ENCODE measurements at regions not wholly inside any gene's neighbourhood (a gene's known extent, or its start where the extent isn't known, plus 50 kb on each side); places are given as distances from the start of the nearest gene placed in this dataset.
"Not testable (repeated sequence)": the region's sequence is repeated elsewhere in the genome, so short reads cannot be mapped to it uniquely, and the experiment has no call there.

GRCh38 chr10:118892255-118892654 lies 137.3 kb upstream of the NANOS1 start:
- Histone ChIP-seq H3K27ac (ENCODE audit: low read depth in 2 of 2, low read length in 1 of 2) (no peak overlapping the region), H3K9me3 (ENCODE audit: control insufficient read depth in 2 of 2, insufficient read depth in 1 of 2, low read depth in 1 of 2, low read length in 1 of 2) (no peaks in the 10 kb centered on the region), H3K36me3 (ENCODE audit: control insufficient read depth in 2 of 2, insufficient read depth in 2 of 2, low read length in 1 of 2) (no peaks in the 10 kb centered on the region), H3K27me3 (ENCODE audit: control insufficient read depth in 1 of 2, insufficient read depth in 2 of 2, low read length in 2 of 2) (no peaks in the 10 kb centered on the region), H3K4me1 (ENCODE audit: control insufficient read depth in 2 of 2, insufficient read depth in 2 of 2, low read length in 1 of 2) (no peaks in the 10 kb centered on the region), H3K4me3 (ENCODE audit: low read depth in 1 of 2, low read length in 2 of 2) (no peak overlapping the region)
- WGBS, 2 donors: 35 to 38% methylated on average over 1 of the region's 1 CpG

DNA sequence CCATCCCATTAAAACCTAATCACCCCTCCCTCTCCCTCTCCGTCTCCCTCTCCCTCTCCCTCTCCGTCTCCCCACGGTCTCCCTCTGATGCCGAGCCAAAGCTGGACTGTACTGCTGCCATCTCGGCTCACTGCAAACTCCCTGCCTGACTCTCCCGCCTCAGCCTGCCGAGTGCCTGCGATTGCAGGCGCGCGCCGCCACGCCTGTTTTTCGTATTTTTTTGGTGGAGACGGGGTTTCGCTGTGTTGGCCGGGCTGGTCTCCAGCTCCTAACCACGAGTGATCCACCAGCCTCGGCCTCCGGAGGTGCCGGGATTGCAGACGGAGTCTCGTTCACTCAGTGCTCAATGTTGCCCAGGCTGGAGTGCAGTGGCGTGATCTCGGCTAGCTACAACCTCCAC lies 134.6 kb upstream of the NANOS1 start:
- not testable (repeated sequence) for H3K36me3 ChIP-seq (ENCODE audit: control insufficient read depth in 2 of 2, insufficient read depth in 2 of 2, low read length in 1 of 2); H3K4me1 ChIP-seq (ENCODE audit: control insufficient read depth in 2 of 2, insufficient read depth in 2 of 2, low read length in 1 of 2); H3K9me3 ChIP-seq (ENCODE audit: control insufficient read depth in 2 of 2, insufficient read depth in 1 of 2, low read depth in 1 of 2, low read length in 1 of 2); H3K27me3 ChIP-seq (ENCODE audit: control insufficient read depth in 1 of 2, insufficient read depth in 2 of 2, low read length in 2 of 2); H3K4me3 ChIP-seq (ENCODE audit: low read depth in 1 of 2, low read length in 2 of 2); H3K27ac ChIP-seq (ENCODE audit: low read depth in 2 of 2, low read length in 1 of 2)
- WGBS, 2 donors: 96% methylated on average over 15 to 24 of the region's 25 CpGs

GRCh38 chr10:118900617-118901016 lies 128.9 kb upstream of the NANOS1 start:
- Histone ChIP-seq H3K9me3 (ENCODE audit: control insufficient read depth in 2 of 2, insufficient read depth in 1 of 2, low read depth in 1 of 2, low read length in 1 of 2) (peaks cover 0 to 6% of the 10 kb centered on the region in 2 donors), H3K27ac (ENCODE audit: low read depth in 2 of 2, low read length in 1 of 2) (no peak overlapping the region), H3K4me1 (ENCODE audit: control insufficient read depth in 2 of 2, insufficient read depth in 2 of 2, low read length in 1 of 2) (no peaks in the 10 kb centered on the region), H3K36me3 (ENCODE audit: control insufficient read depth in 2 of 2, insufficient read depth in 2 of 2, low read length in 1 of 2) (no peaks in the 10 kb centered on the region), H3K27me3 (ENCODE audit: control insufficient read depth in 1 of 2, insufficient read depth in 2 of 2, low read length in 2 of 2) (no peaks in the 10 kb centered on the region), H3K4me3 (ENCODE audit: low read depth in 1 of 2, low read length in 2 of 2) (no peak overlapping the region)
- 81 to 85% methylated on average over 9 of the region's 9 CpGs for WGBS, 2 donors

DNA sequence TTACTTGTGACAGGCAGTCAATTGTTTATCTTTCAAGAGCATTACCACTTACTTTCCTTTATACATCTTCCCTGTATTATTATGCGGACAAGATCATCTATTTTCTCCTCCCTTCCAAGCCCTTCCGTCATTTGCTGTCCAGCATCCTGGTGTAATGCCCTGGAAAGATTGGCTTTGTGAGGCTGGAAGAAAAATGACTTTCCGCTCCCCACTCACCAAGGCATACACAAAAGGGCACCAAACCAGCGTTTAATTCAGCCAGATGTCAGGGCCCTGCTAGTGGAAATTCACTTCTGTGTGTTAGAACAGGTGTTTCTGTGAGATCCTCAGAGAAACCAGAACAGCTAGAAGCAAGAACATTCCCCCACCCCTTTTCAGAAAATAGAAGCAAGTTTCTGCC lies 128.1 kb upstream of the NANOS1 start:
- peaks cover 0 to 6% of the 10 kb centered on the region in 2 donors for H3K9me3 ChIP-seq (ENCODE audit: control insufficient read depth in 2 of 2, insufficient read depth in 1 of 2, low read depth in 1 of 2, low read length in 1 of 2)
- no peaks in the 10 kb centered on the region for H3K27me3 ChIP-seq (ENCODE audit: control insufficient read depth in 1 of 2, insufficient read depth in 2 of 2, low read length in 2 of 2)
- H3K36me3 ChIP-seq (ENCODE audit: control insufficient read depth in 2 of 2, insufficient read depth in 2 of 2, low read length in 1 of 2): no peaks in the 10 kb centered on the region
- no peaks in the 10 kb centered on the region for H3K4me1 ChIP-seq (ENCODE audit: control insufficient read depth in 2 of 2, insufficient read depth in 2 of 2, low read length in 1 of 2)
- 52 to 57% methylated on average over 4 of the region's 4 CpGs for WGBS, 2 donors
- no peak overlapping the region for H3K27ac ChIP-seq (ENCODE audit: low read depth in 2 of 2, low read length in 1 of 2)
- no peak overlapping the region for H3K4me3 ChIP-seq (ENCODE audit: low read depth in 1 of 2, low read length in 2 of 2)

GRCh38 chr10:118901906-118902305 lies 127.6 kb upstream of the NANOS1 start:
- Histone ChIP-seq H3K36me3 (ENCODE audit: control insufficient read depth in 2 of 2, insufficient read depth in 2 of 2, low read length in 1 of 2) (no peaks in the 10 kb centered on the region), H3K27me3 (ENCODE audit: control insufficient read depth in 1 of 2, insufficient read depth in 2 of 2, low read length in 2 of 2) (no peaks in the 10 kb centered on the region), H3K4me3 (ENCODE audit: low read depth in 1 of 2, low read length in 2 of 2) (no peak overlapping the region), H3K9me3 (ENCODE audit: control insufficient read depth in 2 of 2, insufficient read depth in 1 of 2, low read depth in 1 of 2, low read length in 1 of 2) (peaks cover 0 to 6% of the 10 kb centered on the region in 2 donors), H3K27ac (ENCODE audit: low read depth in 2 of 2, low read length in 1 of 2) (no peak overlapping the region), H3K4me1 (ENCODE audit: control insufficient read depth in 2 of 2, insufficient read depth in 2 of 2, low read length in 1 of 2) (no peaks in the 10 kb centered on the region)
- WGBS, 2 donors: 47 to 51% methylated on average over 4 of the region's 4 CpGs

DNA sequence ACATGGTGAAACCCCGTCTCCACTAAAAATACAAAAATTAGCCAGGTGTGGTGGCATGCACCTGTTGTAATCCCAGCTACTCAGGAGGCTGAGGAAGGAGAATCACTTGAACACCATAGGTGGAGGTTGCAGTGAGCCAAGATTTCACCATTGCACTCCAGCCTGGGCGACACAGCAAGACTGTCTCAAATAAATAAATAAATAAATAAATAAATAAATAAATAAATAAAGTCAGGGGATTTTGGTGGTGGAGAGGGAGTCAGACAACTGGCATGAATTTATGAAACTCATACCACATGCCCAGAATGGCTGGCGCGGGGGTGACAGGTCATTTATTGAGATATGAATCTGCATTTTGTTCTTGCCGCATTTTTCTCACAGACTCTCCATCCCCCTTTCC lies 126.9 kb upstream of the NANOS1 start:
- not testable (repeated sequence) for H3K4me1 ChIP-seq (ENCODE audit: control insufficient read depth in 2 of 2, insufficient read depth in 2 of 2, low read length in 1 of 2); H3K36me3 ChIP-seq (ENCODE audit: control insufficient read depth in 2 of 2, insufficient read depth in 2 of 2, low read length in 1 of 2); H3K9me3 ChIP-seq (ENCODE audit: control insufficient read depth in 2 of 2, insufficient read depth in 1 of 2, low read depth in 1 of 2, low read length in 1 of 2); H3K27ac ChIP-seq (ENCODE audit: low read depth in 2 of 2, low read length in 1 of 2); H3K27me3 ChIP-seq (ENCODE audit: control insufficient read depth in 1 of 2, insufficient read depth in 2 of 2, low read length in 2 of 2); H3K4me3 ChIP-seq (ENCODE audit: low read depth in 1 of 2, low read length in 2 of 2)
- 89 to 95% methylated on average over 5 of the region's 5 CpGs for WGBS, 2 donors

GRCh38 chr10:118903251-118903650 lies 126.3 kb upstream of the NANOS1 start:
- WGBS, 2 donors: 84 to 88% methylated on average over 4 of the region's 4 CpGs
- Histone ChIP-seq H3K4me3 (ENCODE audit: low read depth in 1 of 2, low read length in 2 of 2) (no peak overlapping the region), H3K36me3 (ENCODE audit: control insufficient read depth in 2 of 2, insufficient read depth in 2 of 2, low read length in 1 of 2) (no peaks in the 10 kb centered on the region), H3K4me1 (ENCODE audit: control insufficient read depth in 2 of 2, insufficient read depth in 2 of 2, low read length in 1 of 2) (no peaks in the 10 kb centered on the region), H3K27me3 (ENCODE audit: control insufficient read depth in 1 of 2, insufficient read depth in 2 of 2, low read length in 2 of 2) (no peaks in the 10 kb centered on the region), H3K9me3 (ENCODE audit: control insufficient read depth in 2 of 2, insufficient read depth in 1 of 2, low read depth in 1 of 2, low read length in 1 of 2) (no peaks in the 10 kb centered on the region), H3K27ac (ENCODE audit: low read depth in 2 of 2, low read length in 1 of 2) (no peak overlapping the region)

DNA sequence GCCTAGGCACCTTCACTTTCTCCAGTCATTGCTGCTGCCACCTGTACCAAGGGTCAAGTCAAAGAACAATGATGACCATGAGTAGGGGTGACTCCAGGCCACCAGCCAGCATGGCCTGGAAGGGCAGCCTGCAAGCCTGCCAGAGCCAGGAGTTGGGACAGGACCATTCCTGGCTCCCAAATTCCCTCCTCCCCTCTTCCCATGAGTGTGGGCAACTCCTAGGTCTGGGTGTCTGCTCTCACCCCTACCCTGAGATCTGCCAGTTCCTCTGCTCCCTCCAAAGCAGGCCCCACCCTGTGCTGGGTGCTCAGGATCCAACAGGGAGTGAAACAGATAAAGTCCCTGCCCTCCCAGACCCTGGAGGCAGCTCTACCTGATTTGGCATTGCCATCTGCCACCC lies 125.8 kb upstream of the NANOS1 start:
- Histone ChIP-seq H3K4me3 (ENCODE audit: low read depth in 1 of 2, low read length in 2 of 2) (no peak overlapping the region), H3K9me3 (ENCODE audit: control insufficient read depth in 2 of 2, insufficient read depth in 1 of 2, low read depth in 1 of 2, low read length in 1 of 2) (no peaks in the 10 kb centered on the region), H3K4me1 (ENCODE audit: control insufficient read depth in 2 of 2, insufficient read depth in 2 of 2, low read length in 1 of 2) (no peaks in the 10 kb centered on the region), H3K36me3 (ENCODE audit: control insufficient read depth in 2 of 2, insufficient read depth in 2 of 2, low read length in 1 of 2) (no peaks in the 10 kb centered on the region), H3K27me3 (ENCODE audit: control insufficient read depth in 1 of 2, insufficient read depth in 2 of 2, low read length in 2 of 2) (no peaks in the 10 kb centered on the region), H3K27ac (ENCODE audit: low read depth in 2 of 2, low read length in 1 of 2) (no peak overlapping the region)

GRCh38 chr10:118904286-118904685 lies 125.2 kb upstream of the NANOS1 start:
- Histone ChIP-seq H3K27me3 (ENCODE audit: control insufficient read depth in 1 of 2, insufficient read depth in 2 of 2, low read length in 2 of 2) (no peaks in the 10 kb centered on the region), H3K36me3 (ENCODE audit: control insufficient read depth in 2 of 2, insufficient read depth in 2 of 2, low read length in 1 of 2) (no peaks in the 10 kb centered on the region), H3K9me3 (ENCODE audit: control insufficient read depth in 2 of 2, insufficient read depth in 1 of 2, low read depth in 1 of 2, low read length in 1 of 2) (no peaks in the 10 kb centered on the region), H3K27ac (ENCODE audit: low read depth in 2 of 2, low read length in 1 of 2) (no peak overlapping the region), H3K4me1 (ENCODE audit: control insufficient read depth in 2 of 2, insufficient read depth in 2 of 2, low read length in 1 of 2) (no peaks in the 10 kb centered on the region), H3K4me3 (ENCODE audit: low read depth in 1 of 2, low read length in 2 of 2) (no peak overlapping the region)
- WGBS, 2 donors: 72 to 80% methylated on average over 8 of the region's 8 CpGs

GRCh38 chr10:118907051-118907450 lies 122.5 kb upstream of the NANOS1 start:
- H3K4me3 ChIP-seq (ENCODE audit: low read depth in 1 of 2, low read length in 2 of 2): no peak overlapping the region
- 90 to 92% methylated on average over 5 of the region's 5 CpGs for WGBS, 2 donors
- H3K36me3 ChIP-seq (ENCODE audit: control insufficient read depth in 2 of 2, insufficient read depth in 2 of 2, low read length in 1 of 2): no peaks in the 10 kb centered on the region
- no peaks in the 10 kb centered on the region for H3K9me3 ChIP-seq (ENCODE audit: control insufficient read depth in 2 of 2, insufficient read depth in 1 of 2, low read depth in 1 of 2, low read length in 1 of 2)
- no peak overlapping the region for H3K27ac ChIP-seq (ENCODE audit: low read depth in 2 of 2, low read length in 1 of 2)
- no peaks in the 10 kb centered on the region for H3K4me1 ChIP-seq (ENCODE audit: control insufficient read depth in 2 of 2, insufficient read depth in 2 of 2, low read length in 1 of 2)
- H3K27me3 ChIP-seq (ENCODE audit: control insufficient read depth in 1 of 2, insufficient read depth in 2 of 2, low read length in 2 of 2): no peaks in the 10 kb centered on the region
